ENCODE measurements at regions not wholly inside any gene's neighbourhood (a gene's known extent, or its start where the extent isn't known, plus 50 kb on each side); places are given as distances from the start of the nearest gene placed in this dataset.
"Not testable (repeated sequence)": the region's sequence is repeated elsewhere in the genome, so short reads cannot be mapped to it uniquely, and the experiment has no call there.

DNA sequence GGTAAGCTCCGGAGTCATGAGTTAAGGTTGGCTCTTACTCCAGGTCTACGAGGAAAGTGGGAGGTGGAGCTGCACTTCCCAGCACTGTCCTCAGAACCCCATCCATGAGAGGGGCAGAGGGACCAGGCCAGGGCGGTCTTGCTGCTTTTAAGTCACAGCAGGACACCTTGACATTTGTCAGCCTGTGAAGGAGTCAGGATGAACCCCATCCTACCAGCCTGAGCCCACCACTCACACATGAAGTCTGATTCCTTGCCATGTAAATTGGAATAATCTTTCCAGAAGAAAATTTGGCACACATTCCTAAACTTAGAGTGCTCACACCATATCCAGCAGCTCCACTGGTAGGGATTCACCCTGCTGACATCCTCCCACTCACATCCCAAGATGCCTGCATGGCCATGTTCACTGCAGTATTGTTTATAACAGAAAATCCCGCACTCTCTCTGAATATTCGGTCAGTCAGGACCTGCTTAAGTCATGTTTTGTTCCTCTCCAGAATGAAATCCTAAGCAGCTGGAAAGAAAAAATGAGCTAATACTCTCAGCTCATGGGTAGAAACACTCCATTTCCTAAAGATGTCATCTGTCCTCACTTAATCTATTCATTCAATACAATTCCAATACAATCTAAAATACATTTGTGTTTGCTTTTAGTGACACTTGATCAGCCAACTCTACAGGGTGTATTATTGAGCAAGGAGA, 79.3 kb upstream of the COL5A1 start:
- no peak for DNase-seq

DNA sequence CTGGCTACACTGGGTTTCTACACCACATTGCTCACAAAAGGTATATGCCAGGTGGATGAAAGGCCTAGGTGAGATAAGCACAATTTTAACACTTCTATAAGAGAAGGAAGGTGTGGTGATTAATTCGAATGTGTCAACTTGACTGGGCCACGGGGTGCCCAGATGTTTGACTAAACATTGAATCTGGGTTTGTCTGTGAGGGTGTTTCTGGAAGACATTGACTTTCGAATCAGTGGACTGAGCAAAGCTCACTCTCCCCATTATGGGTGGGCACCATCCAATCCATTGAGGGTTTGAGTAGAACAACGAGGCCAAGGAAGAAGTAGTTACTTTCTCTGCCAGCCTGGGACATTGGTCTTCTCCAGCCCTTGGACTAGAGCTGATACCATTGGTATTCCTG, 78.2 kb upstream of the COL5A1 start:
- DNase-seq, result no peak

DNA sequence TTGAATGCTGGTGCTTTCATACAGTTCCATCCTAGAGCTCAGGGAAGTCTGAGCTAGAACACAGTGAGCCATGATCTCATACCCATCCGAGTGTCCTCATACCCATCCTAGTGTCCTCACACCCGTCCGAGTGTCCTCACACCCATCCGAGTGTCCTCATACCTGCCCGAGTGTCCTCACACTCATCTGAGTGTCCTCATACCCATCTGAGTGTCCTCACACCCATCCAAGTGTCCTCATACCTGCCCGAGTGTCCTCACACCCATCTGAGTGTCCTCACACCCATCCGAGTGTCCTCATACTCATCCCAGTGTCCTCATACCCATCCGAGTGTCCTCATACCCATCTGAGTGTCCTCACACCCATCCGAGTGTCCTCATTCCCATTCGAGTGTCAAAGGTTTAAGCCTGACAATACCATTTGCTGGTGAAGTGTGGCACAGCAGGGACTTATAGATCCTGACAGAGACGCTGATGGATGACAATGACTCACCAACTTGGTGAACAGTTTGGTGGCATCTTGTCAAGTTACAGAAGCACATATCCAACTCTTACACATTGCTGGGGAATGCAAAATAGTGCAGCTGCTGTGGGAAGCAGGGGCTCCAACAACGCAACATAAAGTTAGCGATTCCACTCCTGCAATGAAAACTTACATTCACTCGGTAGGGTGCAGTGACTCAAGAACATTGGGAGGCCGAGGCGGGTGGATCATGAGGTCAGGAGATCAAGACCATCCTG, 77.0 kb upstream of the COL5A1 start:
- DNase-seq, result no peak

DNA sequence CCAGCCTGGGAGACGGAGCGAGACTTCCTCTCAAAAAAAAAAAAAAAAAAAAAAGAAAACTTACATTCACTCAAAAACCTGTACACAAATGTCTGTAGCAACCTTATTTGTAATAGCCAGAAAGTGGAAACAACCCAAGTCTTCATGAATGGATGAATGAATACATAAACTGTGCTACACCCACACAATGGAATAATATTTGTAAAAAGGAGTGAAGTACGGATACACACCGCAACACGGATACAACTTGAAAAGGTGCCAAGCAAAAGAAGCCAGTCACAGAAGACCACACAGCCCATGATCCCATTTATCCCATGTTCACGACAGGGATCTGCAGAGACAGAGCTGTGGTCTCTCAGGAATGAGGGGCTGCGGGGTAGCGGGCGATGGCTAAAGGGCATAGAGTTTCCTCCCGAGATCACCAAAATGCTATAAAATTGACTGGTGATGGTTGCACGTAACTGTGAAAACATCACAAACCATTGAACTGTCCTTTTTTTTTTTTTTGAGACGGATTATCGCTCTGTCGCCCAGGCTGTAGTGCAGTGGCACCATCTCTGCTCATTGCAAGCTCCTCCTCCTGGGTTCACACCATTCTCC, 76.2 kb upstream of the COL5A1 start:
- no peak for DNase-seq

DNA sequence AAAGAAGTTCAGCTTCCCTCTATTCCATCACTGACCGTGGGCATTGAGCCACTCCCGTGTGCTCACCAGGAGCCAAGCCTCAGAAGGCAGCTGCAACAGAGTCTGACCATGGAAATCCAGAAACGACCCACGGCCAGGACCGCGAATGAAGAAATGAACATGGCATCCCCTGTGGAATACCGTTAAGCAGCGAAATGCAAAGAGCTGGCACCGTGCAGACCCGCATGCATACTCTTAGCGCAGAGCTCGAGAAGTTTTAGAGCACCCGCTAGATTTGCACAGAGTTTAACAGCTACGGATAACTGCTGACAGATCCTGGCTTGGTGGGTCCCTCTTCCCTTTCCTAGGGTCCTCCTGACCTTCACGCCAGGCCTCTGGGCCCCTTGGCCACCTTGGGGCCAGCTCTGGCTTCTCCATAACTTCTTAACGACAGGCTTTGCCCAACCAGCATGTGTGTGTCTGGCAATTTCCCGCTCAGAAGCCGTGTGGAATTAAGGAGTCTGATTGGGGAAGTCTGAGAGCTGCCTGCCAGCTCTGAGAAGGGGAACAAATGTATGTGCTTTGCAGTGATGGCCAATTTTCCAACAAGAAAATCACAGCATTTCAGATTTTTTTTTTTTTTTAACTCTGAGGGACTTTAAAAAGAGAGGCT, 75.3 kb upstream of the COL5A1 start:
- DNase-seq, result no peak

DNA sequence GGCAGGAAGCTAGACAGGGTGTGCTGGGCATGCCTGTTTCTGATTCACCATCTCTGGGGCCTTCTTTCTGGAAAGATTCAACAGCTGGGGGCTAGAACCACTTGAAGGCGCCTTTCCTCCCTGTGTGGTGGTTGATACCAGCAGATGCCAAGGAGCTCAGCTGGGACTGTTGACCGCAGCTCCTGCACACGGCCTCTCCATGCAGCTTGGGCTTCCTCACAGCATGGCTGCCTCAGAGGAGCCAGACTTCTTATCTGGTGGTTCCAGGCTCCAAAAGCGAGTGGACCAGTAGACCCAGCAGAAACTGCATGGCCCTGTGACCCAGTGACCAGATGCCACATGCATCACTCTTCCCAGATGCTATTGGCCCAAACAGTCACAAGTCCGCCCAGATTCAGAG, 74.7 kb upstream of the COL5A1 start:
- DNase-seq, result no peak

DNA sequence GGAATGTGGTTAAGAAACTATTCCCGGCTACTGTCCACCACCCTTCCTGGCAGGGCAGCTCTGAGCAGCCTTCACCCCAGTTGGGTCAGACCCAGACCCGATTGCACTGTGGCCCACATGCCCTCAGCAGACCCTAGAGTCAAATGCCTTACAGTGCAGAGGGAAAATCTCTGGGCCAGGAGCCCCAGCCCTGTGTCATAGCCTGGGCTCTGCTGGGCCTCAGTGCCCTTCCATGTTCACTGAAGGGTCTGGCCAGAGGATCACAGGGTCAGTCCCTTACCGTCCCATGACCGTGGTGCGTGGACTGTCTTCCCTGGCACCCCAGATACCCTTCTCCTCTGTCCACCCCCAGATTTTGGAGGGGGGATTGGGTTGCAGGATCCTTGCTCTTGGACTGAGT, 73.5 kb upstream of the COL5A1 start:
- no peak for DNase-seq

DNA sequence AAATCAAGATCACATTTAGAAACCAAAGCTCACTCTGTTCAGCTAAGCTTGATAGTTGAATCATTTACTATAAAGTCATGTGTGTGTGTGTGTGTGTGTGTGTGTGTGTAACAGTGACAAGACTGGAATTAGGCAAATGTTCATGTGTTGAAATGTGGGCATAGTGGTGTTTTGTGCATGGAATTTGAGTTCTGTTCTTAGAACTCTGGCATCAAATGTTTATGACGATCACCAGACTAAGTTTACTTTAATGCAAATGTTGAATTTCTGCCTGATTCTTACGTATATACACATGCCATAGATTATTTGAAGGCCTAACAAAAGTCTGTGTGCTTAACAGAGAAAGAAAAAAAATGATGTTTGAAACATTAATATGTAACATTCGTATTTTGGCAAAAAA, 72.8 kb upstream of the COL5A1 start:
- DNase-seq, result no peak

DNA sequence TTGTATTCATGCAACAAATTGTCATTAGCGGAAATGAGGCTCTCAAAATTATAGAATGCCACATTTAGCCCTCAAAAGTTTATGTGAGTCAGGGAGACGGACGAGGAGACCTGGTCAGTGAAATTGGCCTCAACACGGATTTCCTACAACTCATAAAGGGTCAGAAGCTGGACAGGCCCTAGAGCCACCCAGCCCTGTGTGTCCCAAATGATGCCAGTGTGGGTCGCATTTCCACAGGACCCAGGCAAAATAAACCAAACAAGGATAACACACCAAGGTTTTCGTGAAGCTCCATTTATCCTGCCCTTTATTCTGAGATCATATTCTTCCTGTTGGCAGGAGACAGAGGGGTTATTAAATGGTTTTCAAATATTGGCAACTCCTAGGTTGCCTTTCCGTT, 72.0 kb upstream of the COL5A1 start:
- no peak for DNase-seq

DNA sequence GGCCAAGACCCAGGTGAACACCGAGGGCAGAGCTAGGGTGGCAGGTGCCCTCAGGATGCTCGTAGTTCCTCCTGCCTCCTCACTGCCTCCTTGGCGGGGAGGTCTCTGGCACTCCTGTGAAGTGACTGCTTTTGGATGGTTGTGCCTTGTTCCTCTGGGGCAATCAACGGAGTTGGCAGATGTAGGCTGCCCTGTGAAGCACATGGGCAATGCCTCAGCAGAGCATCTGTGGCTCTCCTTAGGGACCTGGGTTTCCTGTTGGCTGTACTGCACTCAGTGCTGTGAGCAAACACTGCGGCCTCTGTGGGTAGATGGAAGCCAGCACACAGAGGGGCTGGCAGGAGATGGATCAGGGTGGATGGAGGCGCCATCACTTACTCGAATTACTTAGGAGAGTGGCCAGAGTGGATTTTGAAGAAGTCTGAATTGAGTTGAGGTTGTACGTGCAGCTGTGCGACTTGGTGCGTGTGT, 71.4 kb upstream of the COL5A1 start:
- peak; percentile 26 to 71 for DNase-seq

DNA sequence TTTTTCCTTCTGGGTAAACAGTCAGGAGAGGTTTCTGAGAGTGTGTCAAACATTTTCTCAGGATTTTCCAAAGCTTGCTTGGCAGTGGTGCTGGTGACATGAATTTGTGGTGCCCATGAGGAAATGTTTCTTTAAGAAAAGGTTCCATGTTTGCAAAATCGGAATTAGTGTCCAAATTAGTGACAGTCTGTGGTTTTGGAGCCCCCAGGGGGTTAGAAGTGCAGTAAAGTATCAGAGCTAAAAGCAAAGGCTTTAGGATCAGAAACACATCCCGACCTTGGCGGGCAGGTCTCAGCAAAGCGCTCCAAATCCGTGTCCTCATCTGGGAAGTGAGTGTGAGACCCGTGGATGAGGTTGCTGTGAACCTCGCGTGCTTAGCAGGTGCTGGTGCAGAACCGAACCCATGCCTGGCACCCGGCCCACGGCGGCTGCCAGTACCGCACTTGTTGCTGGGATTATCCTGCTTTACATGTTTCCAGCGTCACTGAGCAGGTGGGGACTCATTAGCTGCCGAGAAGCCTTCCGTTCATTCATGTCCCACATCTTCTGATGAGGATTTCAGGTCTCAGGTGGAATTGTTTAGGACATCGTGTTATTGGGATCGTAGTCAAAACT, 70.8 kb upstream of the COL5A1 start:
- peak; percentile 19 to 53 for DNase-seq

DNA sequence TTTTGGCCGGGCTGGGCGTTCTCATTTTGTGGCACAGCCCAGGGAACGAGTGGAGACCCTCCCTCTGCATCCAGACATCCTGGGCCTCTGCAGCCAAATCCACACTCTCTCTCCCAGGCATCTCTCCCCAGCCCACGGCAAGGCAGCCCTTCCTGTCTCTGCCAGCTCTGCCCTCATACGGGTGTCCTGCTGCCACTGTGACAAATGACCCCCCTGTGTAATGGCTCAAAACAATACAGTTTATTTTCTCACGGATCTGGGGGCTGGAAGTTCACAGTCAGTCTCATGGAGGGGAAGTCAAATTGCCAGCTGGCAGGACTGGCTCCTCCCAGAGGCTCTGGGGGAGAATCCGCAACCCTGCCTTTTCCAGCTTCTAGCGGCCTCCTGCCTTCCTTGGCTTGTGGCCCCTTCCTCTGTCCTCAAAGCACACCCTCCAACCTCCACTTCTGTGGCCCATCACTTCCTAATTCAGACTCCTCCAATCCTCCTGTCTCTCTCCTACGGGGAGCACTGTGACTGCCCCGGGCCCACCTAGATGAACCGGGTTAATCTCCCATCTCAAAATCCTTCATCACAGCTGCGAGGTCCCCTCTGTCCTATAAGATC, 70.2 kb upstream of the COL5A1 start:
- no peak for DNase-seq

DNA sequence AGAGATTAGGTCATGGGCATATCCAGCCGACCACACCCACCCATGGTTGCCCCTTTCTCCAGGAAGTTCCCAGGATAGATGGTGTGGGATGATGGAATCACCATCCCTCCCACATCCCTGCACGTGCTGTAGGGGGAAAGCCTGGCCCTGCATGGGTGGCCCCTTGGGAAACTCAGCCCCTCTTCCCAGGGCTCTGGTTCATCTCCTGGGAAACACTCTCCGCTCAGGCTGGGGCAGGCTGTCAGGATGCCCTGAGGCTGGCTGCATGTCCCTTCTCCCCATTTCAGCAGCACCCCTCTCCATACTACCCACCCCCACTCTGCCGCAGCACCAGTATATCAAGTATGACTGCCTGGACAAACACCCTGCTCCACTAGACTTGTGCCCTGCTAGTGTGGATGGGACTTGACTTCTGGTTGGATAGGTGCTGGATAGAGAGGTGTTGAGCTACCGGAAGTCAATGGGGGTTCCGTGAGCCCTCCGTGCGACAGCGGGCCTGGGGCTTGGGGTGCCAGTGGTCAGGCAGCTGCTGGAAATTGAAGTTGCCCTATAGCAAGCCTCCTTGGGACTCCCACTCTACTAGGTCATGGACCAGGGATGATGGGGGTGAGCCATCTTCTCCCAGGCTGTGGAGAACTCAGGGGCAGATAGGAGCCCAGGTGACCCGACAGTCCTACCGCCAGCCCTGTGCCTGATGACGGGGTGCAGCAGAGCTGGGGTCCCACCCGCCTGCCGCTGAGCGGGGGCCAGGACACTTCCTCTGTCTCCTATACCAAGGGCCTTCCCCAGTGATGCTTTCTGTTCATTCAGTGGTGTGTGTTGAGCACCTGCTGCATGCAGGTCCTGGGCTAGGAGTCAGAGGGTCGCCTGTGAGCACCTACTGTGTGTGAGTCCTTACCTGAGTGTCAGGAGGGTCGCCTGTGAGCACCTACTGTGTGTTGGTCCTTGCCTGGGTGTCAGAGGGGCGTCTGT, 69.4 kb upstream of the COL5A1 start:
- DNase-seq, result no peak

DNA sequence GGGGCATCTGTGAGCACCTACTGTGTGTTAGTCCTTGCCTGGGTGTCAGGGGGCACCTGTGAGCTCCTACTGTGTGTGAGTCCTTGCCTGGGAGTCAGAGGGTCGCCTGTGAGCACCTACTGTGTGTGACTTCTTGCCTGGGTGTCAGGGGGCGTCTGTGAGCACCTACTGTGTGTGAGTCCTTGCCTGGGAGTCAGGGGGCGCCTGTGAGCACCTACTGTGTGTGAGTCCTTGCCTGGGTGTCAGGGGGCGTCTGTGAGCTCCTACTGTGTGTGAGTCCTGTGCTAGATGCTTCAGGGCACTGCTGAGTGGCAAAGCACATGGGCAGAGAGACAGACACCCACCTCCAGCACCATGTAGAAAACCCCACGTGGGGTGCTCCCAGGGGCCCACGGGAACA, 66.9 kb upstream of the COL5A1 start:
- DNase-seq, result not testable (repeated sequence)

DNA sequence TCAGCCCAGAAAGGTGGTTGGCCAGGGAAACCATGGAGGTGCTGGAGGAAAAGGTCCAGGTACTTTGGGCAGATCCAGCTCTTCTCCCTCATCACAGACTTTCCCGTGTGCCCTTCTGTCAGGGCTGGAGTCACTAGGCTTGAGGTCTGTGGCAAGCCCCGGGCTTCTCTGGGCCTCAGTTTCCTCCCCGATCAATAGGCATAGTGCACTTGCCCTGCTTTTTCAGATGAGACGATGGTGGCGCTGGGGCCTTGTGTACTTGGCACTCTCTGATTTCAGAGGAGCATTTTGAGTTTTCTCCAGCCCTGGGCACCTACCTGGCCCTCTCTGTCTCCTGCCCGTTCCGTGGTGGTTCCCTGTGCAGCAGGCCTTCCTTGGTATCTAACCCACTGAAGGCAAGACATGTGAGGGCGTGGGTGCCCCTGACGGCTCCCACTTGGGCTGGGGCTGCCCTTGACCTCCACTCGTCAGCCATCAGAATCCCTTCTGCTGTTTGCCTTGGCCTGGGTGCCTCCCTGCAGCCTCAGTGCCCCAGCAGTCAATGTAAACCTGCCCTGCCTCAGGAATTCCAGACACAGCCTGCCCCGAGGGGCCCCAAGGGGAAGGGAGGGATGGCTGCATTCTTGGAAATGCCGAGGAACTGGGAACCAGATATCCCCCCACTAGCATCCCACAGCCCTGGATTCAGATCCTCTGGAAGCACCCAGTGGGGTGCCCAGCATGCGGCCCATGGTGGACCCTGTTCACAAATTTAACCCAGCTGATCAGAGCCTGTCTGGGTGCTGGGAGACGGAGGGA, 66.3 kb upstream of the COL5A1 start:
- DNase-seq, result no peak

DNA sequence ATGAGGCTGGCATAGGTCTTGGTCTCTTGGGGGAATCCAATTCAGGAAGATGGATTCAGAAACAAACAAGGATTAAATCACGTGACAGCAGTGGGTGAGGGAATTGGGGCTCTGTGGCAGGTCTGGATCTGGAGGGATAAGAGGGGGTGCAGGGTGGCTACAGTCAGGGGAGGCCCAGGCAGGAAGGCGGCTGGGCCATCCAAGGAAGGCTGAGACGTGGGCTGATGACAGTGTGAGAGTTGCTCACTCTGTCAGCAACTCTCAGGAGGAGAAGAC, 65.8 kb upstream of the COL5A1 start:
- no peak for DNase-seq

DNA sequence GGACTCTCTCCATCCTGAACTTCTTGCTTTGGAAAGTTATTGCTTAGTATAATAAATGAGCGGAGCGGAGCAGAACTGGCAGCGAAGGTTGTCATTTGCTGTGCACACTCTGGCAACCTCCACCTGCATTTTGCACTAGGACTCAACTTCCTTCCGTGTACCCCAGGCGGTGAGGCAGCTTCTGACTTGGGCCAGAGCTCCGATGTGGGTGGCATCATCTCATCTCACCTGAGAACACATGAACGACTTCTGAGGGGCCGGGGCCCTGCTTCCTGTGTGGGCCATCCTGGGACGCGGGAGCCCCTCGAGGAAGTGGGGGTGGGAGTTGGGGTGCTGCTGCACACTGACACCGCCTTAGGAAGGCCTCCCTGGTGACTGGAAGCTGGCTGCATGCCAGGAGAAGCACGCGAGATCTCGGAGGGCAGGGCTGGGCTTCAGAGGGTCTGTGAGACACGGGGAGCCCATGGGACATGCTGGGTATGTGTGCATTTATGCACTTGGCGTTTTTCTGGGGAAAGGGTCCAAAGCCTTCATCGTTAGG, 56.5 kb upstream of the COL5A1 start:
- DNase-seq, result no peak

DNA sequence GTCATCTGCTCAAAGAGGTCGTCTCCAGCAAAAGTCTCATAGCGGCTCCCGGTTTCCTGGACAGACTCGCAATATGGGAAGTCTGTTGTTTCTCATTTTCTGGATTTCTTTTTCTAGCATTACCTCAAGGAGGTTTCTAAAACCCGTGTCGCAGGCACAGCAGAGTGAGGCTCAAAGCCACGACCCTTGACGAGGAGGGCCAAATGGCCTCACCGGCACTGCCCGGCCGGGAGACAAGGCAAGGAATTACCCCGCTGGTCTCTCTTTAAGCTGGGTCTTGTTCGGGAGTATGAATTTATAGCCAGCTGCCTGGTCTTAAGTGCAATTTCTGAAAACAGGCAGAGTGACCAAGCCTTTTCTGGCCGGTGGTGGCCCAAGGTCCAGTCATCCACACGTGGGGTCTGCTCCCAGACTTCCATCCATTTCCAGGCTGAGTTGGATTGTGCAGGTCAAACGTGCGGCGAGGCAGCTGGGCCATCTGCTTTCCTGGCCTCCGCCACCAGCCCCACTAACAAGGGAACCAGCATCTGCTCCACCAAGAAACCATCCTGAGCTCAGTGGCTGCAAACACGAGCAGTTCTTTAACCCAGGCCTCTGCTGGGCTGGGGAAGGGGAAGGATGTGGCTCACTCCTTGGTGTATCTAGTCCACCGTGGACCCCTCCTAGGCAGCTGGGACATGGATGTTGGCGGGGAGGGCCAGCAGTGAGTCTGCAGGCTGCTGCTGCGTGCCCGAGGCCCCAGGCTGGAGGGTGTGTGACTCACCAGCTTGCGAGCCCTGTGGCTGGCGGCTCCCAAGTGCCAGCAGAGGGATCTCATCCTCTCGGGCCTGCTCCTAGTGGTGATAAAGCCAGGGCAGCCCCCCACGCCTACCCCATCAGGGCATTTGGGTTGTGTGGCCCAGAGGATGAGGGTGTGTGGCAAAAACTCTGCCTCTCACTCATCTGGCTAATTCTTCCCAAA, 55.6 kb upstream of the COL5A1 start:
- DNase-seq, result peak; percentile 40 to 83

DNA sequence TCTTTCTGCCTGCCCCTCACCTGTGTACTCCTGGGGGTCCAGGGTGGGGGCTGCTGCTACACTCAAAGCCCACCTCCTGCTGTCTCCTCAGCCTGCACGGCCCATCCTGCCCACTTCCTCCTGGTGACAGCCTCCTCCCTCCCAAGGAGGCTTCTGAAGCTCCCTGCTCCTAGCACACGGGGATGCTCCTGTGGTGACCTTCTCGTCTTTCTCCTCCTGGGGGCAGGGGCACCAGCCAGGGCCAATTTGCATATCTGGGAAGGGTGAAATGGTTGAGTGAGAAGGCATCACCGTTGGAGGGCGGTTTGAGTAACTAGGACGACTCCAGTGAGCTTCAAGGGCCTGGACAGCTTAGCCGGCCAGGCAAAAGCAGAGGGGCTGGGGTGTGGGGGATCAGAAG, 51.9 kb upstream of the COL5A1 start:
- DNase-seq, result no peak
